HCT116 (cell line): ENCODE measurements at regions not wholly inside any gene's neighbourhood (a gene's known extent, or its start where the extent isn't known, plus 50 kb on each side); places are given as distances from the start of the nearest gene placed in this dataset.

Experiments used
- CEBPB ChIP-seq: IDR thresholded peaks from 2 replicates; pipeline ENCODE4 v1.6.1; 2012; ENCODE audit warnings: low read depth
- CTCF ChIP-seq, 3 experiments: fragments of 200-600 bp in 1 of 3; sonication (generic) in 1 of 3; IDR thresholded peaks in 2 of 3; conservative IDR thresholded peaks in 1 of 3; 2 replicates each; pipeline ENCODE4 v1.5.1; 2012 to 2017; ENCODE audit warnings: low read depth in 2 of 3, low read length in 2 of 3, antibody characterized with exemption in 1 of 3, borderline replicate concordance in 1 of 3, control low read depth in 1 of 3, mild to moderate bottlenecking in 1 of 3, mixed read lengths in 1 of 3, mixed run types in 1 of 3, moderate library complexity in 1 of 3; ENCODE audit not compliant: insufficient read depth in 1 of 3
- EZH2 ChIP-seq: fragments of 200-600 bp; sonication (generic); IDR thresholded peaks from 2 replicates; pipeline ENCODE4 v1.6.1; 2017; ENCODE audit warnings: antibody characterized with exemption, mixed run types
- POLR2A ChIP-seq: IDR thresholded peaks from 2 replicates; pipeline ENCODE4 v1.7.0; 2011; ENCODE audit warnings: borderline replicate concordance; ENCODE audit not compliant: insufficient read depth, insufficient read length; ENCODE audit errors: extremely low read depth
- POLR2AphosphoS5 ChIP-seq: IDR thresholded peaks from 2 replicates; pipeline ENCODE4 v1.6.1; 2011; ENCODE audit warnings: mild to moderate bottlenecking, low read depth, low read length, moderate library complexity
- REST ChIP-seq: IDR thresholded peaks from 2 replicates; pipeline ENCODE4 v1.6.1; 2012; ENCODE audit warnings: low read depth
- SIN3A ChIP-seq: IDR thresholded peaks from 2 replicates; pipeline ENCODE4 v1.6.1; 2012; ENCODE audit warnings: low read depth
- SP1 ChIP-seq: IDR thresholded peaks from 2 replicates; pipeline ENCODE4 v1.6.1; 2012; ENCODE audit warnings: low read depth
- ZBTB33 ChIP-seq: IDR thresholded peaks from 2 replicates; pipeline ENCODE4 v1.6.1; 2011; ENCODE audit warnings: mild to moderate bottlenecking, low read length, moderate library complexity; ENCODE audit not compliant: insufficient replicate concordance; ENCODE audit errors: extremely low read depth

- TF ChIP-seq POLR2A (no peak), POLR2AphosphoS5 (no peak), CTCF (IDR thresholded peaks at IDR 0.05 in 2 of 3, conservative IDR thresholded peaks at IDR 0.05 in 1 of 3; ENCODE audit: borderline replicate concordance in 1 of 3, insufficient read depth in 1 of 3, low read depth in 2 of 3, low read length in 2 of 3) (no peak), ZBTB33 (no peak), REST (no peak), EZH2 (no peak), SP1 (no peak), SIN3A (no peak), CEBPB (no peak)
Measured at GRCh38 chr6:44738601-44739146, 351.2 kb downstream of the CDC5L start.
